ENCODE measurements at regions not wholly inside any gene's neighbourhood (a gene's known extent, or its start where the extent isn't known, plus 50 kb on each side); places are given as distances from the start of the nearest gene placed in this dataset.
"Not testable (repeated sequence)": the region's sequence is repeated elsewhere in the genome, so short reads cannot be mapped to it uniquely, and the experiment has no call there.

DNA sequence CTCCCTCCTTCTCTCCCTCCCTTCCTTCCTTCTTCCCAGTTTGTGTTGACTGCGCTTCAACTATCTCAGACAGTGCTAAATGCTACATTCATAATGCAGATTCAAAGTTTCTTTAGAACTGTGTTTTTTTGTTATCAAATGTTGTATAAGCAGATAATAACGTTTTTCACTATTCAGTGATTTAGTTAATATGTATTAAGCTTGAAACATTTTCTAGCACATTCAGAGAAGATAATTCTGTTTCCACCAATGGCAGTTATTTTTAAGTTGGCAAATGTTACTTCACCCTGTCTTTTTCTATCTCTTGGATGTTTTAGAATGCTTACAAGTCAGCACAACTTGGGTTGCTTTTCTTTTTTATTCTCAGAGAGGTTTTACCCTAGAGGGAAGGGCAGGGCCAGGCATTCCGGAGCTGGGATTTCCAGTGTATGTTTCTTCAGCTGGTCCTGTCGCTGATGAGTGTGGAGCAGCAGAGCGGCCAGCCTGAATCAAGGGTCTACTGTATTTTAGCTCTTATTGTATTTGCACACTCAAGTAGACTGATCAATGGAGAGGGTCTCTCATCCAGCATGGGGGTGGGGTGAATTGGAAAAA is 162.3 kb upstream of the ARHGAP20 start:
- DNase-seq (ENCODE audit: low read depth, low spot score) = no peak

GRCh38 chr11:110873975-110874374 is 161.7 kb upstream of the ARHGAP20 start:
- DNase-seq (ENCODE audit: low read depth, low spot score) = no peak

DNA sequence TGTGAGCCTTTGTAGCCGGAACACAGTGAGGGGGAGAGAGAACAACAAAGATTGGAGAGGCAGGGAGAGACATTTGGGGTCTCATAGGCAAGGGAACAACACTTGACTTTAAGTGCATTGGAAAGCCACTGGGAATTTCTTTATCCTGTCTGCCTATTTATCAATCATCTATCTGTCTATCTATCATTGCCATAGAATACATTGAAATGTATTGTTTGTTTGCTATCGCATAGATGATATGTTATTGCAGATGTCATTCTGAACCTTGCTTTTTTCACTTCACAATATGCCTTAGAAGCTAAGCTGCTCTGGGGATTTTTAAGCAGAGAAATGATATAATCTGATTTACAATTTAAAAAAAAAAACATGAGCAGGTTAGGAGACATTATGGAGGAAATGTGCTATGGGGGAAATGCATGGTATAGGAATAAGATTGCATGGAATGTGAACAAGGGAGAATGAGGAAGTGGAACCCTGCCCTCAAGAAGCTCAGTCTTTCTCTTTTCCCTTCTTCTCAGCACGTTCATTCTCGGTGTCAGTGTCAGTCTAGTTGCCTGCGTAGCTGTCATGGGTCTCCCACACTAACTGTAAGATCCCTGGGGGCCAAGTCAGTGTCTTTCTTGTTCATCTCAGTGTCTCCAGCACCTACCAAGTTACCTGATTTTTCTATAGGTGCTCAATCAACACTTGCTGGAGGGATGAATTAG is 158.7 kb upstream of the ARHGAP20 start:
- DNase-seq (ENCODE audit: low read depth, low spot score) = no peak

DNA sequence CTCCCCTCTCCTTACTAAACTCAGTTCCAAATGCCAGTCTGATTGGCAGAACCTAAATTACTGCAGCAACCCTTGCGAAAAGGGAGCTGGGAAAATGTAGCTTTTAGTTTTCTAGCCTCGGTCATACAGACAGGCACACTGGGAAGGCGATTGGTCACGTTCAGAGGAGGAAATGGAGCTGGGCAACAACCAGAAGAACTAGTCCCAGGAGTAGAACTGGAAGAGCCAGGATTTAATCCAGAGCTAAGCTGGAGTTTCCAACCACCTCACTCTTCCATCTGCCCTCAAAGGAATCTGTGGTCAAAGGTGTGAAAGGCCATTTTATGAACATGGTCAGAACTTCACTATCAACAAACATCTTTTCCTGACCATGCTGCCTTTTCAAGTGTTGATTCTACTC is 155.7 kb upstream of the ARHGAP20 start:
- DNase-seq (ENCODE audit: low read depth, low spot score) = no peak

- DNase-seq (ENCODE audit: low read depth, low spot score) = no peak
Measured at GRCh38 chr11:110866081-110866480, 153.8 kb upstream of the ARHGAP20 start.

DNA sequence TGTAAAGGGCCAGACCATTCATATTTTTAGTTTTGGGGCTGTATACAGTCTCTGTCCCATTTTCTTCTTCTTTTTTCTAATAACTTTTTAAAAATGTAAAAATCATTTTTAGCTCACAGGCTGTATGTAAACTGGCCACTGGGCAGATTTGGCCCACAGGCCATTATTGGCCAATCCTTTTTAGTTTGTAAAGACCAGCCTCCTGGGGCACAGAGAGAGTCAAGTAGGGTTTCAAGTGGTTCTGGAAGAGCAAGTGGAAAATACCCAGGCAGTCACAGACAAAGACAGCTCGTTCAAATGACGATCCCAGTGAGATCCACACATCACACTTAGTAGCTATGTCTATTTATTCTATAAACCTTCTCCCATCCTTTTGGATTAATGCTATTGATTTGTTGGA is 150.2 kb upstream of the ARHGAP20 start:
- no peak for DNase-seq (ENCODE audit: low read depth, low spot score)

DNA sequence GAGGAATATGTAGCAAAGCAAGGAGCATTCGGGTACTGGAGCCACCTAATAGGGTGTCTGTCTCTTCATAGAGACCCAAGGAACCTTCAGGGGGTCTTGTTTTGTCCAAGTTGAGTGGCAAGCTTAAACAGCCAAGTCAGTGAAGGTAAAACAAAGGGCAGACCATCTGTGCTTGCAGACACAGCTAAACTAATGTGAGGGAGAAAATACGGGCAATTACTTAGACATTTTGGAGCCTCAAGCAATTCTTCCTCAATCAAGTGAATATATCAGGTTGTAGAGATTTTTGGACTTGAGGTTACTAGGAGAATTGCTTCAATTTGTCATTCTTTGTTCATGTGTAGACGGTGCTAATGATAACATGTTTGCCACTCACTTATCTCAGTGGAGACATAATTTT is 148.2 kb upstream of the ARHGAP20 start:
- DNase-seq (ENCODE audit: low read depth, low spot score) = no peak

DNA sequence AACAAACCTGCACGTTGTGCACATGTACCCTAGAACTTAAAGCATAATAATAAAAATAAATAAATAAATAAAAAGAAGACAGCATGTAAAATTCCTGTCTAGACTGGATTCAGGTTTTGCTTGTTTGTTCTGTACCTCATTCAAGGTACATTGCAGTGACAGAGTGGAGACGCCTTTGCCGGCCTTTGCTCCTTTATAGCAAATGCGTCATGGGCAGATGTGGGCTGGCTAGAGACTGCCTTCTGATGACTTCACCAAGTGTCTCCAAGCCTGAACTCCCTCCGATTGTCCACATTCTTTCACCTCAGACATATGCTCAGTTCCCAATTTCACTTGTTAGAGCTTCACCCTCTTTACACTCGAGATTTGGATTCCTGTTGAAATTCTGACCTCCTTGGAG is 147.8 kb upstream of the ARHGAP20 start:
- DNase-seq (ENCODE audit: low read depth, low spot score) = no peak

GRCh38 chr11:110859240-110859840 is 147.1 kb upstream of the ARHGAP20 start:
- no peak for DNase-seq (ENCODE audit: low read depth, low spot score)

- no peak for DNase-seq (ENCODE audit: low read depth, low spot score)
Measured at GRCh38 chr11:110858547-110858921, 146.3 kb upstream of the ARHGAP20 start.

DNA sequence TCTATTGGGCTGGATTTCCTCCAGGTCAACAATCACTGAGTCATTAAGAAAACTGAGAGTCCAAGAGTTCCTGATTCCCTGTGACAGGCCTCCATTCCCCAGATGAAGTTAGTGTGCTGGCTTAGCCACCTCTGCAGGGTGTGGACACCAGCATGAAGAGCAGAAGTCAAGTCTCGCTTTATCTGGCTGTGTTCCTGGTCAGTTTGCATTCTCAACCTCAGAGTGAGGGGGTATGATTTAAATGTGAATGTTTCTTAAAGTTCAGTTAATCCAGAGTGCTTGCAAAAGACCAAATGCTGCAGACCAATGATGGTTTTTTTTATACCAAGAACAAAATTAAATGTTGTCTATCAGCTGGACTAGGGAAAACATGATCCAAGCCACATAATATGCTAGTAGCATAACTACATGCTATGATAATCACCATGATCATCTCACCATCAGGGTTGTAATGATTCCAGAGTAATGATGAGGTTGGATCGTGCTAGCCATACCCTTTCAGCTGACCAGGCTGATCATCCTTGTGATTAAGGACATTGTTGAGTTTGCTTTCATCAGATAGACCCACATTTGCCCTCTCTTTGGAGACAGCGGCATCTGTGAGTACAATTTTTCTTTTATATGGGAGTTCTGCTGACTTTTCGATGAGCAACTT is 145.8 kb upstream of the ARHGAP20 start:
- no peak for DNase-seq (ENCODE audit: low read depth, low spot score)

- no peak for DNase-seq (ENCODE audit: low read depth, low spot score)
Measured at GRCh38 chr11:110856996-110857812, 145.0 kb upstream of the ARHGAP20 start.

GRCh38 chr11:110856340-110856739 is 144.1 kb upstream of the ARHGAP20 start:
- no peak for DNase-seq (ENCODE audit: low read depth, low spot score)

DNA sequence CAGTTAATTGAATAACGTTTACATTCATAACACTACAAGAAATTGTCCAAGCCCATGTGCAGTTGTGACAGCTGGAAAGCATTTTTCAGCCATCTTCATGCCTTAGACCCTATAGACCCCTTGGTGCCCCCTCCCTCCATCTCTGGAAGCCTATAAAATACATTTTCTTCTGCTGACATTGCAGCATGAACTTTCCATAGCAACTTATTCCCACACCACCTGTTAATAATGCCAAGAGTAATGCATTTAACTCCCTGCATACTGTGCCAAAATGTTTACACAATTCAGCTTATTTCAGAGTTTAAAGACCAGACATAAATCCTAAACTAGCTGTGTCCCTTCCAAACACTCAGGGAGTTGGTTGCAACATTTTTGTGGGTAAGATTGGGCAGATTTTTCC is 143.0 kb upstream of the ARHGAP20 start:
- no peak for DNase-seq (ENCODE audit: low read depth, low spot score)

DNA sequence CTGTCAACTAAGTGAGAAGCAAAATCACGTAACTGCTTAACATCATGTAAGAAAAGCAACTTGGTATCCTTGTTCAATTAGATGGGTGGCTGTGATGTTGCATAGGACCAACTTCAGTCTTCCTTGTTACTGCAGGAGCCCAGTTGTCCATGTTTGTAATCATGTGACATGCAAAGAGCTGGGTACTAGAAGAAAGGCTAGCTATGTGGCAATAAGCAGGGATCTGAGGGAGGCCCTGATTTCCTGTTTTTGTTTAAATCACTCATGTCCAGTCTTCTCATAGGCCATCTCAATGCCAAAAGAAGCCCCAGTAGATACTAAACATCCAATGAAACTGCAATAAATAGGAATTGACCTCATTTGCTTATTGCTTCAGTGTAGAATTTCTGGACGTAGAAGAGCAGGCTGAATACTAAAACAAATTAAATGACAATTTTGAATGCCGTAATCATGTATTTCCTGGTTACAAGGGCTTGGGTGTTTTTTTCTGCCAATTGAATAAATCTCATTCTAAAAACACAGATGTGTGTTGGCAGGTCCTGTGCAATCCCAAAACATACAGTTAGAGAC is 140.8 kb upstream of the ARHGAP20 start:
- DNase-seq (ENCODE audit: low read depth, low spot score) = no peak

DNA sequence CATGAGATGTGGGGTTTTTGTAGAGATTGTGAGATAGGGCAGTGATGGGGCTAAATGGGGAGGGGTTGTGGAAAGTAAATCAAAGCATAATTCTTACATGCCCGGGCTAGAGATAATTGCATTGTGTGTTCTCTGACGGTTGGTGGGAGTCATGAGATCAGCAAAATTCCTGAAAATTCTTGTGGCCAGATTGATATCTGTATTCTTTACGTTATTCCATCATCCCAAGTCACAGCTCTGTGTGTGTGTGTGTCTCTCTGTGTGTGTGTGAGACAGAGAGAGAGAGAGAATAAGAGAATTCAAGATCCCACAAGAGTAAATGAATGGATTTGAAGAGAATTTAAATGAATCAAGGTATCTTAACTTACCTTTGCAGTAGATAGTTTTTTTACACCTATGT is 138.6 kb upstream of the ARHGAP20 start:
- no peak for DNase-seq (ENCODE audit: low read depth, low spot score)

GRCh38 chr11:110843053-110843452 is 130.8 kb upstream of the ARHGAP20 start:
- DNase-seq (ENCODE audit: low read depth, low spot score) = not testable (repeated sequence)

GRCh38 chr11:110838808-110839207 is 126.6 kb upstream of the ARHGAP20 start:
- DNase-seq (ENCODE audit: low read depth, low spot score) = no peak

DNA sequence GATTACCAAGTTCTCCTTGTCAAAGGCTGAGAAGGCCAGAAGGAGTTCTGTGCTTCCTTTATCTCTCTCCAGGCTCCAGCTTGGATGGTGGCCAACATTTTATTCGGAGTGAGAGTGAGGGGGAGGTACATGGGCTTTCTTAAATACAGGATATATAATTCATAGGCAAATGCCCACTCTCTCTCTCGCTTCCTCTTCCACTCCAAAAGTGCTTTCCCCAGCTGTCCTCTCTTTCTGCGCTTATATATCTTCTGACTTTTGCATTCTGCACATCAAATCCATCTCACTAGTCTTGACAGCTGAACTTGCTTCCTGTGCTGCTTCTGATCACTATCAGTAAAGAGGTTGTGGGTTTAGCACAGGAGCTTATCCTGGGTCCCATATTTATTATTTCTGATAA is 125.4 kb upstream of the ARHGAP20 start:
- no peak for DNase-seq (ENCODE audit: low read depth, low spot score)

GRCh38 chr11:110835106-110835505 is 122.9 kb upstream of the ARHGAP20 start:
- no peak for DNase-seq (ENCODE audit: low read depth, low spot score)

DNA sequence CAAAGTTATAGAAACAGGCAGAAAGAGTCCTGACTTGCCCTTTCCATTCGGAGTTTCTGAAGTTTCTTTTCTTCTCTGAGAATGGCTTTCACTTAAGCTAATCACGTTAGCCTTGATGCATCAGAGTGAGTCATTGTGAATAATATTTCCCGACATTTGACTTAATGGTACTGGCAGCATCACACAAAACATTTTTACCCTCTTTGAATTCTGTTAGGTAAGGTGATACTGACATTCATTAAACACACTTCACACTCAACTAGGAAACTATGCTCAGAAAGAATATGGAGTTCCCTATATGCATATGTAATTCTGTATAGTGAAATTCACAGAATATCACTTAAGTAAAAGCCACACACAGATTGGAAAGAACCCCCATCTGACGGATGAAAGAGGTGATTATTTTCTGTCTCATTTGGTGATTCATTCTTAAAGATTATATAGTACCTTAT is 120.8 kb upstream of the ARHGAP20 start:
- no peak for DNase-seq (ENCODE audit: low read depth, low spot score)
